VCaP (cell line): ENCODE measurements at regions not wholly inside any gene's neighbourhood (a gene's known extent, or its start where the extent isn't known, plus 50 kb on each side); places are given as distances from the start of the nearest gene placed in this dataset.
"Not testable (repeated sequence)": the region's sequence is repeated elsewhere in the genome, so short reads cannot be mapped to it uniquely, and the experiment has no call there.

Experiments used
- H3K27ac ChIP-seq: fragments of 450-650 bp; 2 replicates; pipeline ENCODE4 v1.5.1; 2017
- CTCF ChIP-seq: fragments of 450-650 bp; conservative IDR thresholded peaks from 2 replicates; pipeline ENCODE4 v1.5.1; 2017; ENCODE audit warnings: mild to moderate bottlenecking, moderate library complexity

- H3K27ac ChIP-seq: no peak overlapping the region
- no peak for TF ChIP-seq CTCF
Observed at GRCh38 chrX:63270873-63271272, 80.3 kb downstream of the SPIN4 start.

GRCh38 chrX:63258144-63258543, 93.0 kb downstream of the SPIN4 start:
- TF ChIP-seq CTCF: no peak
- H3K27ac ChIP-seq: no peak overlapping the region

GRCh38 chrX:63250253-63250868, 100.8 kb downstream of the SPIN4 start:
- no peak overlapping the region for H3K27ac ChIP-seq
- peak; percentile 88 for TF ChIP-seq CTCF

- not testable (repeated sequence) for H3K27ac ChIP-seq
Observed at GRCh38 chrX:63242689-63243088, 108.4 kb downstream of the SPIN4 start.

GRCh38 chrX:63235963-63236362, 115.2 kb downstream of the SPIN4 start:
- not testable (repeated sequence) for H3K27ac ChIP-seq

GRCh38 chrX:63233013-63233412, 118.1 kb downstream of the SPIN4 start:
- H3K27ac ChIP-seq: not testable (repeated sequence)

DNA sequence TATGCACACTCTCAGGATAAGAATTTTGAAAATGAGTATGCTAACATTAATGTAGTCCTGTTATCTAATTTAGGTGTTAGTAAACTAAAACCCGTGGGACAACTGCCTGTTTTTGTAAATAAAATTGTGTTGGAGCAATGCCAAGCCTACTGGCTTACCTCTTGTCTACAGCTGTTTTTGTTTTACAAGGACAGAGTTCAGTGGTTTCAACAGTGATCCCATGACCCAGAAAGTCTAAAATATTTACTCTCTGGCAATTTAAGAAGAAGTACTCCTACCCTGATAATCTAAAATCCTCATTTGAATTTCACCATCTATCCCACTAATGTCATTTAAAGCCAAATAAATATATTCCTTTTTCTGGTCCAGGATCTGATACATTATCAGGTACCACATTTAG, 132.9 kb downstream of the SPIN4 start:
- H3K27ac ChIP-seq: not testable (repeated sequence)

GRCh38 chrX:63217549-63217948, 133.6 kb downstream of the SPIN4 start:
- not testable (repeated sequence) for H3K27ac ChIP-seq

GRCh38 chrX:63209645-63210044, 141.5 kb downstream of the SPIN4 start:
- not testable (repeated sequence) for H3K27ac ChIP-seq

GRCh38 chrX:63209128-63209527, 142.0 kb downstream of the SPIN4 start:
- H3K27ac ChIP-seq: not testable (repeated sequence)

- not testable (repeated sequence) for H3K27ac ChIP-seq
Observed at GRCh38 chrX:63204266-63205074, 146.7 kb downstream of the SPIN4 start.

GRCh38 chrX:63201987-63202386, 149.1 kb downstream of the SPIN4 start:
- not testable (repeated sequence) for H3K27ac ChIP-seq

GRCh38 chrX:63198693-63199092, 152.4 kb downstream of the SPIN4 start:
- not testable (repeated sequence) for H3K27ac ChIP-seq

DNA sequence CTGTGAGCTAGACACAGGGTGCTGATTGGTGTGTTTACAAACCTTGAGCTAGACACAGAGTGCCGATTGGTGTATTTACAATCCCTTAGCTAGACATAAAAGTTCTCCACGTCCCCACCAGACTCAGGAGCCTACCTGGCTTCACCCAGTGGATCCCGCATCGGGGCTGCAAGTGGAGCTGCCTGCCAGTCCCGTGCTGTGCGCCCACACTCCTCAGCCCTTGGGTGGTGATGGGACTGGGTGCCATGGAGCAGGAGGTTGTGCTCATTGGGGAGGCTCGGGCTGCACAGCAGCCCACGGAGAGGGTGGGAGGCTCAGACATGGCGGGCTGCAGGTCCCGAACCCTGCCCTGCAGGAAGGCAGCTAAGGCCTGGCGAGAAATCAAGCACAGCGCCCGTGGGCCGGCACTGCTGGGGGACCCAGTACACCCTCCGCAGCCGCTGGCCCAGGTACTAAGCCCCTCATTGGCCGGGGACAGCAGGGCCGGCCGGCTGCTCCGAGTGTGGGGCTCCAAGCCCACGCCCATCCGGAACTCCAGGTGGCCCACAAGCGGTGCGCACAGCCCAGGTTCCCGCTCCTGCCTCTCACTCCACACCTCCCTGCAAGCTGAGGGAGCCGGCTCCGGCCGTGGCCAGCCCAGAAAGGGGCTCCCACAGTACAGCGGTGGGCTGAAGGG, 158.6 kb downstream of the SPIN4 start:
- H3K27ac ChIP-seq: not testable (repeated sequence)
